NK-92 treated with Interleukin-12 subunit alpha and Interleukin-12 subunit beta, amount 100 ng/mL, for 24 hours (cell line): ENCODE measurements at regions not wholly inside any gene's neighbourhood (a gene's known extent, or its start where the extent isn't known, plus 50 kb on each side); places are given as distances from the start of the nearest gene placed in this dataset.

ENCODE experiments used
- DNase-seq: peaks from one replicate; lab custom pipeline; 2025; lab: John Stamatoyannopoulos, UW

GRCh38 chr6:119483908-119484307 is 134.3 kb upstream of the MAN1A1 start:
- DNase-seq, result no peak

DNA sequence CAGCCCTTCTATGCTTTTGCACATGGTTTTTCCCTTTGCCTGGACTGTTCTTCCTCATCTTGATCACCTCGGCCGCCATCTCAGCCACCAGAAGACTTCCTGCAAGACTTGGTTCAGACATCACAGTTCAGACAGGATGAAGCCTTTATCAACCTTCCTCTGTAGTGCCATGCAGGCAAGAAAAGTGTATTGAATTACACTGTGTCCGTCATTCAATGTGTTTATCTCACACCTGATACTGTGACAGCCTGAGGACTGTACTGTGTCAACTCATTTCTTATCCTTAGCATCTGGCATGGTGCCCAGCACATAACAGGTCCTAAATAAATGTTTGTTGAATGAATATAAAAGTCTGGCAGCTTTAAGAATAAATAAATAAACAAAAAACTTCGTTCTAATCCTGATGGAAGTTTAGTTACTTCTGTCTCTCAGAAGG is 133.3 kb upstream of the MAN1A1 start:
- DNase-seq, result no peak

GRCh38 chr6:119481976-119482375 is 132.4 kb upstream of the MAN1A1 start:
- no peak for DNase-seq

GRCh38 chr6:119480961-119481497 is 131.5 kb upstream of the MAN1A1 start:
- DNase-seq, result no peak

GRCh38 chr6:119479860-119480655 is 130.5 kb upstream of the MAN1A1 start:
- DNase-seq, result no peak

GRCh38 chr6:119476554-119476953 is 127.0 kb upstream of the MAN1A1 start:
- no peak for DNase-seq

DNA sequence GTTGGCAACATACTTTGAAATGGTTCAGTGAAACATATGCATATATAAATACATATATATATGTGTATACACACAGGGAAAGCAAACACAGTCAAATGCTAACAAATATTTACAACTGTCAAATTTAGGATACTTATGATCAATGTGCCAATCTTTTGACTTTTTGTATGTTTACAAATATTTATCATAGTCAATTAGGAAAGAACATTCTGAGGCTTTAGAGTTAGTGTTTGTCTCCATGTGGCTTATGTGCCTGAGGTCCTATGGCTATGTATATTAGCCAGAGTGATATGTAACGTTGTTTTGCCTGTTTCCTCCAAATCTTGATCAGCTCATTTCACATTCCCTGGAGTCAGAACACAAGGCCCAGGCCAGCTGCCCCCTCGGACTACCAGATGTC is 126.5 kb upstream of the MAN1A1 start:
- no peak for DNase-seq

DNA sequence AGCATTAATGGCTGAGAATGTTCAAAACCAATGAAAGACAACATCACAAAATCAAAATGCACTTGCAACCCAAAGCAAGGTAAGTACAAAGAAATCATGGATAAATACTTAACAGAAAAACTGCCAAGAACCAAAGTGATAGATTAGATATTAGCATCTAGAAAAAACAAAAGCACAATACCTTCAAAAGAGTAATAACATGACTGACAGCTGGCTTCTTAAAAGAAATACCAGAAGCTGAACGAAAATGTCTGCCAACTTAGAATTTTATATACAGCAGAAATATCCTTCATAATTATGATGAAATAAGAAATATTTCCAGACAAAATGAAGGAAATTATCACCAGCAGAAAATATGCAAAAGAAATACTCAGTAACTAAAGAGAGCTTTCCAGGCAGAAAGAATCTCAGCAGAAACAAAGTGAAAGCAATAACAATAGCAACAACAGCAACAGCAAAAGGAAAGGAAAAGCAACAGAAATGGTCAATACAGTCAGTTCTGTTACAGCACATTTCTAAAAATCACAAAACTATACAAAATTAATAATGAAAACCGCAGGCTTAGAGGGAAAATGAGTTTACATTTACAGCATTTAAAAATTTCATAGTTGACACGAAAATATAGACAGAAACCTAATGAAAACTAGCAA is 121.5 kb upstream of the MAN1A1 start:
- DNase-seq, result no peak

DNA sequence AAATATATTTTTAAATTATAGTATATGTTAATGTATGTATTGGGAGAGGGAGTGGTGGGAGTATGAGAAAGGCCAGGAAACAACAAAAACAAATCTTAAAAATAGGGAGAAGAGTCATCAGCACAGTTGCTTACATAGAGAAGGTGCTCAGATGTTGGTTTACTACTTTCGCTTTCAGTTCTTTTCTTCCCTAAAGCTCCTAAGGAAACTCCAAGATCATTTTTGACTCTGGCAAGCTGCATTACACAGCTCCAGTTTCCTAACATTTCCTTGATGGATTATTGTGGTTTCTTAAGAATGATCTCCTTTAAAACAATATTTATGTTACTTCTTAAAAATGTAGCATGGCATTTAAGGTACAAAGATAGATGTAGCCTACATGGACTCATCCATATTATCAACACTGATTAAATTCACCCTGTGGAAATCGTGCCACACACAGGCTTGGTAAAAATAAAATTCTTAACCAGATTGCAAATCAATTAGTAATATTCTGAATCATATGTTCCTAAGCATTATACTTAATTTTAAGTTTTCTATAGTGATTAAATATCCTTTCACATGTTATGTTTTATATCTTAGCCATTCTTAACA is 118.0 kb upstream of the MAN1A1 start:
- no peak for DNase-seq

DNA sequence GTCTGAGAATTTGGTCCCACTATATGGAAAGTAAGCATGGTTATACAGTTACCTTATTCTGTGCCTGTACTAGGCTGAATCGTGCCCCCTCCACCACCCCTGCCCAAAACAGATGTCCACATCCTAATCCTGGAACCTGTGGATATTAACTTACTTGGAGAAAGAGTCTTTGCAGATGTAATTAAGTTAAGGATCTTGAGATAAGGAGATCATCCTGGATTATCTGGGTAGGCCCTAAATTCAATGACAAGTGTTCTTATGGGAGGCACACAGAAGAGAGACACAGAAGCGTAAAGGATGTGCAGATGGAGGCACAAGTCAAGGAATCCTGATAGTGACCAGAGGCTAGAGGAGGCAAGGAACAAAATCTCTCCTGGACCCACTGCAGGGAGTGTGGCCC is 116.7 kb upstream of the MAN1A1 start:
- no peak for DNase-seq

DNA sequence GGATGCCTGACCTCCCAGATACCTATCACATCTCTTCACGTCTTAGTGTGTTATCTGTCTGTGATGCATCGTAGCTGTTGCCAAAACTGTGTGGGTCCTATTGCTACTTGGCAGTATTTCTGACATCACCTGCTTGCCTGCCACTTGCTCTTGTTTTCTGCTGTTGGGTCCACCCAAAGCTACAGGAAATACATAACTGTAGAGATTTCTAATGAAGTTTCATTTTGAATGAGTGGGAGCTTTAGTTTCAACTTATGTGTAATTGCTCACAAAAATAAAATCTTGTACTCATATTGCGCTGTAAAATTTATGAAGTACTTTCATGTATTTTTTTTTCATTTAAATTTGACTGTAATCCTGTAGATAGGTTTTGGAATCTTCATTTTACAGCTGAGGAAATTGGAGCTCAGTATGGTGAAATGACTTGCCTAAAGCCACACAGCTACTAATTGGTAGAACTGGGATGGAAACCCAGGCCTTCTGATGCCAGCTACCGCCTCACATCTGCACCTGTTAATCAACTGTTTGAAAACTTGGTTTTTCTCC is 113.6 kb upstream of the MAN1A1 start:
- no peak for DNase-seq

DNA sequence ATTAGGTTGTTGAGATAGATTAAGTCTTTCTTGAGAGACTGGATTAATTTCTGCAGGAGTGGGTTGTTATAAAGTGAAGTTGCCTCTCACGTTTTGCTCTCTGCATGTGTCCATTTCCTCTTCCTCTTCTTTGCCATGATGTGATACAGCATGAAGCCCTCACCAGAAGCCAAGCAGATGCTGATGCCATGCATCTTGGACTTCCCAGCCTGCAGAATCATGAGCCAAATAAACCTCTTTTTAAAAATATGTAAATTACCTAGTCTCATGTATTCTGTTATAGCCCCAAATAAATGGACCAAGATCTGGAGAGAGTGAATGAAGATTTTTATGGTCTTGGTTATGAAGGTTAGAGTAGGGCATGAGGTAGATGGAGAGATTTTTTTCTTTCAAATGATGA is 111.6 kb upstream of the MAN1A1 start:
- no peak for DNase-seq

GRCh38 chr6:119459207-119459974 is 109.8 kb upstream of the MAN1A1 start:
- DNase-seq, result no peak

- no peak for DNase-seq
Measured at GRCh38 chr6:119454714-119455113, 105.2 kb upstream of the MAN1A1 start.

- no peak for DNase-seq
Measured at GRCh38 chr6:119453242-119454200, 104.0 kb upstream of the MAN1A1 start.

GRCh38 chr6:119449331-119450156 is 100.0 kb upstream of the MAN1A1 start:
- no peak for DNase-seq

GRCh38 chr6:119447921-119448320 is 98.4 kb upstream of the MAN1A1 start:
- DNase-seq, result no peak

- no peak for DNase-seq
Measured at GRCh38 chr6:119446609-119447008, 97.0 kb upstream of the MAN1A1 start.

GRCh38 chr6:119446115-119446554 is 96.6 kb upstream of the MAN1A1 start:
- no peak for DNase-seq

DNA sequence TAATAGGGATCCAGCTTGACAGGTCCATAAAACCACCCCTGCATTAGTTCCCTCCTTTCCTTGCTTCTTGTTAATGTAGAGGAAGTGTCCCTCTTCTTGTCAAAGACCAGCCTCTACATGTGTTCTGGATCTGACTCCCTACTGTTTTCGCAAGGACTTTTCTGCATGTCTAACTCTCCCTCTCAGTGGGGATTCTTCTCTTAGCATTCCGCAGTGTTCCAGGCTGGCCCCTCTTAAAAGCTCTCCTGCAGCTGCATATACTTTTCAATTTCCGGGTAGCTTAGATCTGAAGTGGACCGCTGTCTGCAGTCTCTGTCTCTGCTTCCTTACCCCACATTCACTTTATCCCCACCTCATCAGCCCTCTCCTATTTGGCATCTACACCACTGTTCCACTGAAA is 96.1 kb upstream of the MAN1A1 start:
- no peak for DNase-seq
